ENCODE measurements at regions not wholly inside any gene's neighbourhood (a gene's known extent, or its start where the extent isn't known, plus 50 kb on each side); places are given as distances from the start of the nearest gene placed in this dataset.

- no peak for TF ChIP-seq ZNF274 (IDR thresholded peaks at IDR 0.05; ENCODE audit: low read depth, low read length)
- TF ChIP-seq YY1 (IDR thresholded peaks at IDR 0.05; ENCODE audit: insufficient read depth, insufficient read length), result no peak
Observed at GRCh38 chr15:70469651-70470555, 293.5 kb downstream of the UACA start.

Data from NT2/D1 (cell line).